Sigmoid colon (tissue), 6 donors: ENCODE measurements at regions not wholly inside any gene's neighbourhood (a gene's known extent, or its start where the extent isn't known, plus 50 kb on each side); places are given as distances from the start of the nearest gene placed in this dataset.

ENCODE experiments used
- DNase-seq: peaks from one replicate; pipeline ENCODE4 v3.0.0-alpha.2; 2019
- H3K27ac ChIP-seq, 4 donors: fragments of 200-600 bp; sonication (generic); one replicate each; pipeline ENCODE4 v1.5.1; 2016 to 2019; ENCODE audit warnings: mild to moderate bottlenecking in 1 of 4
- H3K27me3 ChIP-seq, 3 donors: fragments of 200-600 bp; sonication (generic); one replicate each; pipeline ENCODE4 v1.5.1; 2019; ENCODE audit warnings: mild to moderate bottlenecking in 1 of 3
- H3K36me3 ChIP-seq, 4 donors: fragments of 200-600 bp; sonication (generic); one replicate each; pipeline ENCODE4 v1.5.1; 2016 to 2019
- H3K4me1 ChIP-seq, 4 donors: fragments of 200-600 bp; sonication (generic); one replicate each; pipeline ENCODE4 v1.5.1; 2017 to 2019
- H3K4me3 ChIP-seq, 4 donors: fragments of 200-600 bp; sonication (generic); one replicate each; pipeline ENCODE4 v1.5.1; 2017 to 2019; ENCODE audit warnings: mild to moderate bottlenecking in 2 of 4, moderate library complexity in 1 of 4
- H3K9me3 ChIP-seq, 4 donors: fragments of 200-600 bp in 3 of 4; sonication (generic) in 3 of 4; one replicate each; pipeline versions ENCODE4 v1.5.1 to v1.6.1; 2013 to 2019
- CTCF ChIP-seq, 4 experiments: fragments of 450-650 bp in 3 of 4; fragments of 200-600 bp in 1 of 4; IDR thresholded peaks; one replicate each; pipeline ENCODE4 v1.5.1; 2016 to 2019; ENCODE audit warnings: antibody characterized with exemption in 4 of 4, mild to moderate bottlenecking in 3 of 4, moderate library complexity in 2 of 4
- EP300 ChIP-seq, 4 donors: sonication (generic); formaldehyde crosslinking; IDR thresholded peaks; one replicate each; pipeline ENCODE4 v1.6.1; 2017; ENCODE audit warnings: antibody characterized with exemption in 4 of 4
- POLR2A ChIP-seq, 2 donors: fragments of 450-650 bp; IDR thresholded peaks; one replicate each; pipeline ENCODE4 v1.6.1; 2016; ENCODE audit warnings: antibody characterized with exemption in 2 of 2, mild to moderate bottlenecking in 2 of 2, moderate library complexity in 2 of 2
- POLR2AphosphoS5 ChIP-seq, 4 donors: sonication (generic); formaldehyde crosslinking; IDR thresholded peaks; one replicate each; pipeline ENCODE4 v1.6.1; 2017; ENCODE audit warnings: antibody characterized with exemption in 4 of 4
- WGBS, 2 donors: extraction: QIAGEN DNeasy Blood & Tissue Kit; methylation state at CpG; one replicate each; pipeline ENCODE4 v1.1.7; 2013; 5-methylcytosine and 5-hydroxymethylcytosine counted together
- intact Hi-C: fragments of 100-400 bp; cut with DNase I; formaldehyde crosslinking; loops from one replicate; pipeline ENCODE4 v1.15.1; 2023
- donor health status: healthy with polysubstance abuse.
- donor health status: healthy.

- no peak for TF ChIP-seq POLR2AphosphoS5 (IDR thresholded peaks at IDR 0.05)
- TF ChIP-seq POLR2A (IDR thresholded peaks at IDR 0.05) = no peak
- no peak for TF ChIP-seq EP300 (IDR thresholded peaks at IDR 0.05)
- TF ChIP-seq CTCF (IDR thresholded peaks at IDR 0.05) = no peak
- Histone ChIP-seq H3K4me1 (peaks cover 0 to 14% (median 9%) of the 10 kb centered on the region in 4 donors), H3K36me3 (no peaks in the 10 kb centered on the region), H3K9me3 (no peaks in the 10 kb centered on the region), H3K27me3 (no peaks in the 10 kb centered on the region), H3K27ac (peak overlapping the region in 1 of 4 donors; percentile 12), H3K4me3 (no peak overlapping the region)
- no peak for DNase-seq
- intact Hi-C loops = no loop called here
- 89 to 97% methylated on average over 2 of the region's 2 CpGs for WGBS, 2 donors
Measured at GRCh38 chr5:53250201-53250550, 140.6 kb upstream of the MOCS2 start.

- Histone ChIP-seq H3K4me1 (peaks cover 0 to 14% (median 9%) of the 10 kb centered on the region in 4 donors), H3K9me3 (no peaks in the 10 kb centered on the region), H3K27me3 (no peaks in the 10 kb centered on the region), H3K4me3 (no peak overlapping the region), H3K36me3 (no peaks in the 10 kb centered on the region), H3K27ac (no peak overlapping the region)
- intact Hi-C loops = no loop called here
- TF ChIP-seq POLR2A (IDR thresholded peaks at IDR 0.05) = no peak
- TF ChIP-seq POLR2AphosphoS5 (IDR thresholded peaks at IDR 0.05) = no peak
- TF ChIP-seq CTCF (IDR thresholded peaks at IDR 0.05) = no peak
- DNase-seq = no peak
- WGBS, 2 donors = 48 to 58% methylated on average over 2 of the region's 2 CpGs
Measured at GRCh38 chr5:53253421-53253871, 143.9 kb upstream of the MOCS2 start.

GRCh38 chr5:53256746-53257145 lies 147.2 kb upstream of the MOCS2 start:
- Histone ChIP-seq H3K4me1 (no peaks in the 10 kb centered on the region), H3K36me3 (no peaks in the 10 kb centered on the region), H3K4me3 (no peak overlapping the region), H3K9me3 (no peaks in the 10 kb centered on the region), H3K27me3 (no peaks in the 10 kb centered on the region), H3K27ac (no peak overlapping the region)
- DNase-seq = no peak
- intact Hi-C loops = no loop called here
- TF ChIP-seq EP300 (IDR thresholded peaks at IDR 0.05) (no peak), POLR2A (IDR thresholded peaks at IDR 0.05) (no peak), CTCF (IDR thresholded peaks at IDR 0.05) (no peak), POLR2AphosphoS5 (IDR thresholded peaks at IDR 0.05) (no peak)
- 63 to 79% methylated on average over 5 of the region's 5 CpGs for WGBS, 2 donors

GRCh38 chr5:53257806-53258373 lies 148.3 kb upstream of the MOCS2 start:
- no peak for DNase-seq
- Histone ChIP-seq H3K4me3 (no peak overlapping the region), H3K4me1 (no peaks in the 10 kb centered on the region), H3K36me3 (no peaks in the 10 kb centered on the region), H3K27me3 (no peaks in the 10 kb centered on the region), H3K27ac (no peak overlapping the region), H3K9me3 (no peaks in the 10 kb centered on the region)
- no peak for TF ChIP-seq POLR2A (IDR thresholded peaks at IDR 0.05)
- TF ChIP-seq EP300 (IDR thresholded peaks at IDR 0.05) = no peak
- no peak for TF ChIP-seq POLR2AphosphoS5 (IDR thresholded peaks at IDR 0.05)
- no peak for TF ChIP-seq CTCF (IDR thresholded peaks at IDR 0.05)
- intact Hi-C loops = no loop called here
- 92 to 96% methylated on average over 2 of the region's 2 CpGs for WGBS, 2 donors

- intact Hi-C loops = no loop called here
- no peaks in the 10 kb centered on the region for H3K27me3 ChIP-seq
- H3K36me3 ChIP-seq = no peaks in the 10 kb centered on the region
- DNase-seq = no peak
- H3K4me3 ChIP-seq = no peak overlapping the region
- H3K27ac ChIP-seq = no peak overlapping the region
- no peaks in the 10 kb centered on the region for H3K4me1 ChIP-seq
- no peak for TF ChIP-seq POLR2A (IDR thresholded peaks at IDR 0.05)
- no peak for TF ChIP-seq CTCF (IDR thresholded peaks at IDR 0.05)
- H3K9me3 ChIP-seq = no peaks in the 10 kb centered on the region
- WGBS, 2 donors = 75 to 89% methylated on average over 1 of the region's 1 CpG
Measured at GRCh38 chr5:53259176-53259575, 149.6 kb upstream of the MOCS2 start.
